HG02981 (cell line): ENCODE measurements at regions not wholly inside any gene's neighbourhood (a gene's known extent, or its start where the extent isn't known, plus 50 kb on each side); places are given as distances from the start of the nearest gene placed in this dataset.
"Not testable (repeated sequence)": the region's sequence is repeated elsewhere in the genome, so short reads cannot be mapped to it uniquely, and the experiment has no call there.

Experiments used
- ATAC-seq: cut with Tn5 transposase; IDR thresholded peaks from one replicate; pipeline ENCODE4 v1.9.1; 2021; ENCODE audit warnings: mild to moderate bottlenecking, moderate library complexity; ENCODE audit not compliant: unreplicated experiment

- no peak for ATAC-seq
Measured at GRCh38 chr10:32217216-32217615, 129.7 kb downstream of the EPC1 start.

- not testable (repeated sequence) for ATAC-seq
Measured at GRCh38 chr10:32213838-32214237, 133.1 kb downstream of the EPC1 start.

DNA sequence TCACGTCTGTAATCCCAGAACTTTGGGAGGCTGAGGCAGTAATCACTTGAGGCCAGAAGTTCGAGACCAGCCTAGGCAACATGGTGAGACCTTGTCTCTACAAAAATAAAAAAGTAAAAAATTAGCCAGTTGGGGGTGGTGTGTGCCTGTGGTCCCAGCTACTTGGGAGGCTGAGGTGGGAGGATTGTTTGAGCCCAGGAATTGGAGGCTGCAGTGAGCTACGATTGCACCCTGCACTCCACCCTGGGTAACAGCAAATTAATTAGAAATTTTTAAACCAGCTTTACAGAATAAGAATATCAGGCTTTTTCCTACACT lies 136.0 kb downstream of the EPC1 start:
- no peak for ATAC-seq

DNA sequence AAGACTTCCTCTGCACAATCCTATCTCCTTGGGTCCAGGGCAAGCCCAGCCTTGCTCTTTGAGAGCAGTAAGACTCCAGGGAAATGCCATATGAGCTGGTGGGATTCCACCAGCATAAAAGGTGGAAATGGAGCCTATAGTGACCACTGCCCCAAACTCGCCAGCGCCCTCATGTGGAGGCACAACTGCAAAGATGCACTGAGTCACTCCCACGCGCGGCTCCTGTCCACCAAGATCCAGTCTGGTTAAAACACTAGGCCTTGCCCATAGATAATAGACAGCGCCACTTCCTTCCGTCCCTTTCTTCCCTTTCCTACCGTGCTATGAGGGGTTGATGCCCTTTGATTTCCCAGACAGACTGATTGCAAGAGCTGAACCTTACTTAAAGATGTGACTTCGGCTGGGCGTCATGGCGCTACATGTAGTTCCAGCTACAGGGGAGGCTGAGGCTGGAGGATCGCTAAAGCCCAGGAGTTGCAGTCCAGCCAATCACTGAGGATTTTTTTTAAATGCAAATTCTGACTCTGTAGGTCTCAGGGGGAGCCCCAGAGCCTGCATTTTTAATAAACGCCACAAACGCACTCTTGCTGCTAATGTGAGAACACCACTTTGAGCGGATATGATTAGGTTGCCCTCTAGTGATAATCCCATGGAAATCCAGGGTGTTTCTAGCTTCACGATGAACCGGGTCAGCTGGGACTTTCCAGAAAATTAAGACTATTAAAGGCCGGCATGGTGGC lies 136.5 kb downstream of the EPC1 start:
- no peak for ATAC-seq

DNA sequence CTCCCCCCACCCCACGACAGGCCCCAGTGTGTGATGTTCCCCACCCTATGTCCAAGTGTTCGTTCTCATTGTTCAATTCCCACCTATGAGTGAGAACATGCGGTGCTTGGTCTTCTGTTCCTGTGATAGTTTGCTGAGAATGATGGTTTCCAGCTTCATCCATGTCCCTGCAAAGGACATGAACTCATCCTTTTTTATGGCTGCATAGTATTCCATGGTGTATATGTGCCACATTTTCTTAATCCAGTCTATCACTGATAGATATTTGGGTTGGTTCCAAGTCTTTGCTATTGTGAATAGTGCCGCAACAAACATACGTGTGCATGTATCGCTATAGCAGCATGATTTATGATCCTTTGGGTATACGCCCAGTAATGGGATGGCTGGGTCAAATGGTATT lies 139.0 kb downstream of the EPC1 start:
- ATAC-seq, result not testable (repeated sequence)

DNA sequence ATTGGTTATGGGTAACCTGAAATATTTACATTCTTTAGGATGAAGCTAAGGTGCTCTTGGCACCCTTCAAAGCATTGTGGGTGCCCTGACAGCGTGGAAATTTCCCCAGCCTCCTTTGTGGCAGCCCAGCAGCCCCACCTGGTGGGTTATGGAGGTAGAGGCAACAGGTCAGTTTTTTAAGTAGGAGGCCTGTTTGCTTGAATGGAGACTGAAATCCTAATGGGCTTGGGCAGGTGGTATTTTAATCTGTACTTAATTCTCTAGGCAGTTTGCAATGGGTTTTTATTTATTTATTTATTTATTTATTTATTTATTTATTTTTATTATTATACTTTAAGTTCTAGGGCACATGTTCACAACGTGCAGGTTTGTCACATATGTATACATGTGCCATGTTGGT lies 139.4 kb downstream of the EPC1 start:
- ATAC-seq, result peak; percentile 78

- ATAC-seq, result no peak
Measured at GRCh38 chr10:32205670-32206069, 141.3 kb downstream of the EPC1 start.

DNA sequence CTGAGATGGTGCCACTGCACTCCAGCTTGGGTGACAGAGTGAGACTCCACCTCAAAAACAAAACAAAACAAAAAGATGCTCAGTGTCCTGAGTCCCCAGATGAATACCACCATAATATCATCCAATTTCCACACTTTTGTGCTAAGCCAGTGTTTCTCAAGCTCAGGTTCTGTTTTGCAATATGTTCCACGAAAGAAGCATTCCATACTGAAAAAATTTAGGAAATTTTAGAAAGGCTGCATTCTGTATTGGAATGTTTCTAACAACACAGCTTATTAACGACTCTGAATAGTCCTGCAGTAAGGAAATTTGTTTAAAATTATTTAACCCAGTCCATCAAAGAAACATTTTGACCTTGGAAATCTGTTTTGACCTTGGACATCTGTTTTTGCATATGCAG lies 142.4 kb downstream of the EPC1 start:
- no peak for ATAC-seq

- ATAC-seq, result no peak
Measured at GRCh38 chr10:32199714-32200394, 143.6 kb upstream of the KIF5B start.

DNA sequence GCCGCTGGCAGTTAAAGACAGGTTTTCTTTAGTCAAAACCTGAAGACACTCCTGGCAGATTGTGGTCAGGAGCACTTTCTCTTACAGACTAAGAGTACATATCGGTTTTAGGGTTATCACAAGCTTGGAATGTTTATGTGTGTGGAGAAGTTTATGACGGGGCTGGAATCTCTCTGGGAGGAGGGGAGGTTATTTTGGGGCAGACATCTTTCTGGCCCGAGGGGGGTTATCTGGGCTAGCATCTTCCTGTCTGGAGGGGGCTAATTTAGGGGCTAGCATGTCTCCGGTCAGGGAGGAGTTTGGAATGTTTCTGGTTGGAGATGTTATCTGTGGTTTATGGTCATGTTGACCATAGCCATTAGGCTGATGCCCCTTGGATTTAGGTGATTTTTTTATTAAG lies 141.2 kb upstream of the KIF5B start:
- no peak for ATAC-seq

DNA sequence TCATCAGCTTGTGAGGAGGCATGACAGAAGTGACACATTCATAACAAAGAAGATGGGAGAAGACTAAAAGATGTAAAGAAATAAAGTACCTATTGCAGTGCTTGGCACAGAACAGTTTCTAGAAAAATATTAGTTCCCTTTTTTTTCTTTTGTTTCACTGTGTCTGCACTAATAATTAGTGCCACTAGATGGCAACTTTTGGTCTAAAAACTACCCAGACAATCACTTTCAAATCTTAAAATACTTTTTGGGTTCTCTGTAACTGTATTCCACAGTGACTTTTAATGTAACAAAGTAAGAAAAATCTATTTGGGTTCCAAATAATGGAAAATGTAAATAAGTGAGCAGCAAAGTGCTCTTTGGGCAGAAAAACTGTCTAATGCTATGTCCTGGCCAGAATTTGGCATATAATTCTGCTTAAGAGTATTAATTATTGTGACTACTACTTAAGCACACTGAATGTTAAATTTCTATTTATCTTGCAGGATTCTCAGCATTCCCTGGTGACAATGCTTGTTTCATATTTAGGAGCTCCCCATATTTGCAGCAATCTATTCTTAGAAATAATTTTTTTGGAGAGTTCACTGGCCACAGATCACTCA lies 134.8 kb upstream of the KIF5B start:
- ATAC-seq, result peak; percentile 64

DNA sequence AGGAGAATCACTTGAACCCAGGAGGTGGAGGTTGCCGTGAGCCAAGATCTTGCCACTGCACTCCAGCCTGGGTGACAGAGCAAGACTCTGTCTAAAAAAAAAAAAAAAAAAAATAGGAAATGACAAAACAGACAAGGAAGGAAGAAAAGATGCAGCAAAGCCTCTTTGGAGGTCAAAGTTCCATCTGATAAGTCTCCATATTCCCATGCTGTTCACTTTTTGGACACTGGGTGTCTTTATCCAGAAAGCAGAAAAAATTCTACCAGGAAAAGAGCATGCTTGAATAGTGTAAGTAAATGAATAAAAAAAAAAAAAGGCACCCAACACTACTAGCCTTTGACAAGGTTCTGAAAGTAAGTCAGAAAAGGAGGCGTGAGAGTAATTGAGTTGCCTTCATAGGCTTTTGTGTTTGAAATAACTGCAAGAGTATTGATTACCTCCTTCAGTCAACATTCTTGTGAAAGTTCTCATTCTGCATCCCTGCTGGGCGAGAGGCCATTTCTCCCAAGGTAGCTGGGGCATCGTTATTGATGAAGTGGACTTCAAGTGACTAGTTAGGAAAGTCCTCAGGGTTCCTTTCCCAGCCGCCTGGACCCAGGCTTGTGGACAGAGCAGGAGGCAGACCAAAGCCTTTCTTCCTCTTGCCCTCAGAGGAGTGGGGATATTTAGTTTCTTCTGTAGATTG lies 133.3 kb upstream of the KIF5B start:
- ATAC-seq, result no peak

DNA sequence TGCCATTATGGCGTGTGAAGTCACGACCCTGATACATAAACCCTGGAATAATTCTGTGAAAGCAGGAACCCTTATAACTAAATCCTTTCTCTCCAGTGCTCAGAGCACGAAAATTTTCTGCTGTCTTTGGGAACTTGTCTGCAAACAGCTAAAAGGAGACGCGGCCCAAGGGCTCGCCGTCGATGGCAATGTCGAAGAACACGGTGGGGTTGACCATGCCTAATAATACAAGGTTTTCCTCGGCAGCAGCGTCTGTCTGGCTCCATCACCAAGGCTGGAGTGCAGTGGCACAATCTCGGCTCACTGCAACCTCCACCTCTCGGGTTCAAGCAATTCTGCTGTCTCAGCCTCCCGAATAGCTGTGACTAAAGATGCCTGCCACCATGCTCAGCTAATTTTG lies 132.4 kb upstream of the KIF5B start:
- not testable (repeated sequence) for ATAC-seq

GRCh38 chr10:32187686-32188085 lies 131.5 kb upstream of the KIF5B start:
- no peak for ATAC-seq

DNA sequence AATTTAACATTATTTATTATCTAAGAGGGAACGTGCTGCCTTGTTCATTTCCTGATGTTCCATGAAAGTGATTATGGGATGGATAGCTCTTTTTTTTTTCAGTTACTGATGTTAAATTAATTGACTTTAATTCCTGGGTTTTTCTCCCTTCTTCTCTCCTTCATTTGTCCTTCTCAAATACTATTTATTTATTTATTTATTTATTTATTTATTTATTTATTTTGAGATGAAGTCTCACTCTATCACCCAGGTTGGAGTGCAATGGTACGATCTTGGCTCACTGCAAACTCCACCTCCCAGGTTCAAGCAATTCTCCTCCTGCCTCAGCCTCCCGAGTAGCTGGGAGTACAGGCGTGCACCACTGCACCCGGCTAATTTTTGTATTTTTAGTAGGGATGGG lies 127.4 kb upstream of the KIF5B start:
- not testable (repeated sequence) for ATAC-seq

DNA sequence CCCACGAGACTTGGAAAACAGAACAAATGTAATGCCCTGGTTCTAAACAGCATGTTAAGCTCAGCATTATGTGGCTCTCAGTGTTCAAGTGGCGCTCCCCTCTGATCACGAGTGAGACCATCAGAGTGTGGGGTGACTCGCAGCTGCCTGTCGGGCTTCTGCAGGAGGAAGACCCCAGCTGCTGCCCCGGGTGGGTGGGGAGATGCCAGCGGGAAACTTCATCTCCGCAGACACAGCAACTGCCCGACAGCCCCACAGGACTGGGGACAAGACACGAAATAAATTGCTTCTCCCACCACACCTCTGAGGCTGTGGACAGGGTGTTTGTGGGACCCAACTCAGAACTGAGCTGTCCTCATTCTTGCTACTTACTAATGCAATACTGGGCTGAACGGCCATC lies 126.3 kb upstream of the KIF5B start:
- ATAC-seq, result no peak

DNA sequence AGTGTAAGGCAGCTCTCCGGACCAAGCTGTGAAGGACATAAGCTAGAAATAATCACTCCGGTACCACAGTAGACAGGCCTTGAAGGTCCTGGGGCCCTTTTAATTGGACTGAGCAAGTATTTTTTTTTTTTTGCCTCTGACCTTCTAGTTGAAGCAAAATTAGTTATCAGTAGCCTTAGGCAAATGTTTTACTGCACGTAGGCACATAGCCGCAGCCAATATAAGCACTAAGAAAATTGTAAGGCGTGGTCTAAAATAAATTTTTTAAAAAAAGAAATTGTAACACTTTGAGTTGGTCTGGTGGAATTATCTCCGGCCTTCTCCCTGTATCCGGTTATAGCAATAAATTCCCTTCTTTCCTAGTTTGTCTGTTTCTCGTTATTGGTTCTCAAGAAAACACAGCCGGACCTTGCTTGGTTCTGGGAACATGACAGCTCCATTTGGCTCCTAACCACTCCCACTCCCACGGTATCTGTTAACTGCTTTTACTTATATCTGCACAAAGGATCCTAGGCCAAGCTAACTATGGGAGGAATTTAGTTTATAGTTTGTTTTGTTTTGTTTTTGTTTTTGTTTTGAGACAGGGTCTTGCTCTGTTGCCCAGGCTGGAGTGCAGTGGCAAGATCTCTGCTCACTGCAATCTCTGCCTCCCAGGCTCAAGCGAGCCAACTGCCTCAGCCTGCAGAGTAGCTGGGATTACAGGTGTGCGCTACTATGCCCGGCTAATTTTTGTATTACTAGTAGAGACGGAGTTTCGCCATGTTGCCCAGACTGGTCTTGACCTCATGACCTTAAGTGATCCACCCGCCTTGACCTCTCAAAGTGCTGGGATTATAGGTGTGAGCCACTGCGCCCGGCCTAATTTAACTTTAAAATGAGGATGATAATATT lies 124.4 kb upstream of the KIF5B start:
- ATAC-seq, result no peak

- ATAC-seq, result no peak
Measured at GRCh38 chr10:32179836-32180235, 123.6 kb upstream of the KIF5B start.

DNA sequence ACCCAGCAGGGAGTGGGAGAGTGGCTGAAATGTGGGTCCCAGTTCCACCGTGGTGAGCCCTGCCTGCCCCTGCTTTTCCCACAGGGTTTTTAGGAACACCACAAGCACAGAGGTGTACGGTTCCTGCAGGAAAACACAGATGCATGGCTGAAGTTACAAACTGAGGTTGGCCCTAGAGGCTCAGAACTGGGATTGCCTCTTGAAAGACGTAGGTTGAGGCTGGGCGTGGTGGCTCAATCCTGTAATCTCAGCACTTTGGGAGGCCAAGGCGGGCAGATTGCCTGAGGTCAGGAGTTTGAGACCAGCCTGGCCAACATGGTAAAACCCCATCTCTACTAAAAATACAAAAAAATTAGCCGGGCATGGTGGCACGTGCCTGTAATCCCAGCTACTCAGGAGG lies 121.4 kb upstream of the KIF5B start:
- not testable (repeated sequence) for ATAC-seq

DNA sequence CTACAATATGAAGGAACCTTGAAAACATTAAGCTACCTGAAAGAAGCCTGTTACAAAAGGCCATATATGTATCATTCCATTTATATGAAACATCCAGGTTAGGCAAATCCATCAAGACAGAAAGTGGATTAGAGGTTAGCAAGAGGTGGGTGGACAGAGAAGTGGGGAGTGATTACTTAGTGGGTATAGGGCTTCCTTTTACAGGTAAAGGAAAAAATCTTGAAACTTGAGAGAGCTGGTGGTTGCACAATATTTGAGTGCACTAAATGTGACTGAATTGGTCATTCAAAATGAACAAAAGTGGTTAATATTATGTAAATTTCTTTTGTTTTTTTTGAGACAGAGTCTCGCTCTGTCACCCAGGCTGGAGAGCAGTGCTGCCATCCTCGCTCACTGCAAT lies 119.4 kb upstream of the KIF5B start:
- ATAC-seq, result no peak
